ENCODE measurements at regions not wholly inside any gene's neighbourhood (a gene's known extent, or its start where the extent isn't known, plus 50 kb on each side); places are given as distances from the start of the nearest gene placed in this dataset.

GRCh38 chr2:162890690-162891311, 52.2 kb upstream of the KCNH7 start:
- peak in 1 of 5 experiments; percentile 14 for TF ChIP-seq CTCF (IDR thresholded peaks at IDR 0.05 in 4 of 5, conservative IDR thresholded peaks at IDR 0.05 in 1 of 5)
- TF ChIP-seq POLR2A (IDR thresholded peaks at IDR 0.05), result no peak
